Stimulated activated CD4-positive, alpha-beta T cell treated with anti-CD3 and anti-CD28 coated beads, Interleukin-12 subunit alpha, Interleukin-12 subunit beta, amount 100 ng/mL, for 24 hours (primary cell): ENCODE measurements at regions not wholly inside any gene's neighbourhood (a gene's known extent, or its start where the extent isn't known, plus 50 kb on each side); places are given as distances from the start of the nearest gene placed in this dataset.

Source experiments
- DNase-seq, 2 experiments: peaks; one replicate each; pipeline ENCODE4 v3.0.0-alpha.2; 2020; ENCODE audit warnings: low read depth in 2 of 2

DNA sequence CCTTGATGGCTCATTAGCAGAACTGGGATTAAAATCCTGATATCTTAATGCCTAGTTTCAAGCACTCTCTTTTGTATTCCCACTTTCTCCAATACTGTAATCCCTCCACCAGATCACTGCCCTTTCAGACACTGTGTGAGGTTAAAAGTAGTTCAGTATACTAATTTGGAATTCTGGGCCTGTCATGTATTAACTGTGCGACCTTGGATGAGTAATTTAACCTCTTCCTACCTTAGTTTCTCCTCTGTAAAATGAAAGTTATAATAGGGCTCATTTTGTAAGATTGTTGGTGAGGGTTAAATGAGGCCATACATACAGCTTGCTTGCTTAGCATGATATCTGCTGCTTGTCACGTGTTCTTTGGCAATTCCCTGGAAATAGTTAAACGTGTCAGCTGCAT is 207.3 kb upstream of the HS3ST1 start:
- no peak for DNase-seq

DNA sequence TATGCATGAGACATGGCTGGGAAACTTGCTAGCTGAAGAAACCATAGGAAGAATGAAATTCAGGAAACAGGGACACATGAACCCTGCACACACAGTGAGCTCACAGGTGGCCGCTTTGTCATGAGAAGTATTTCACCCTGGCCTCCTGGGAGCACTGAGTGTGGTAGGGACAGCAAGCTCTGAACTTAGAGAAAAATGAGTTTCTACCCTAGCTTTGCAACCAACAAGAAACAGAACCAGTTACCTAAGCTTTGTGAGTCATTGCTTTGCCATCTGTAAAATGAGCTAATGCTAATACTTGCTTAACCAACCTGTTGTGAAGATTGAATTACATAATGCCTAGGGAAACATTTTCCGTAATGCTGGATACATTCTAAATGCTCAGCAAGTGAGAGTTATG is 206.6 kb upstream of the HS3ST1 start:
- DNase-seq, result no peak

DNA sequence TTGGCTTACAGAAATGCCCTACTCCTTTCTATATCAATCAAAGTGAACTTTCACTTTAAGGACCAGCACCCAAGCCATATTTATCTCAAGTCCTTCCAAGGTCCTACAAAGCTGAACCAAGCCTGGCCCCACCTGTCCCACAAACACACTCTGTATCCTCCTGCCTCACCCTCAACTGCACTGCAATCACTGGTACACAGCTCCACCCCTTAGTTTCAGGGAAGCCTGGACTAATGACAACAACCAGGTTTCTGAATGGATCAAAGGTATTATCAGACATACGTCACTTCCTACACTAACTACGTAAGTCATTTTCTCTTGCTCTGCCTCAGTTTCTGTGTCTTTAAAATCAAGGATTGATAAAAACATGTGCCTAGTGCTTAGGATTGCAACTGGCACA is 205.6 kb upstream of the HS3ST1 start:
- DNase-seq, result no peak

DNA sequence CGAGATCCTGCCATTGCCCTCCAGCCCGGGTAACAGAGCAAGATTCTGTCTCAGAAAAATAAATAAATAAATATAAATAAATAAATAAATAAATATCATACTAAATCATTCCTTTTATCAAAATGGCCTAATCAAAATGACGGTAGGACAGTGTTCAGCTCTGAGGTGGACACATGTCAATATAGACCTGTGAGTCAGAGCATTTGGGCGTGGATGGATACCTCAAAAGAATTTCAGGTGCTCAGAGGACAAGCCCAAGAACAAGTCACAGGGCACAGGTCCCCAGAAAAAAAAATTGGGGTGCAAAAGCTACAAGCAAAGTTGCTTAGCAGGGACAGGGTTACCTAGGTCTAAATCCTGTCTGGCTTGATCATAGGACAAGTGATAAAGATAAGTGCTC is 204.7 kb upstream of the HS3ST1 start:
- DNase-seq, result no peak

DNA sequence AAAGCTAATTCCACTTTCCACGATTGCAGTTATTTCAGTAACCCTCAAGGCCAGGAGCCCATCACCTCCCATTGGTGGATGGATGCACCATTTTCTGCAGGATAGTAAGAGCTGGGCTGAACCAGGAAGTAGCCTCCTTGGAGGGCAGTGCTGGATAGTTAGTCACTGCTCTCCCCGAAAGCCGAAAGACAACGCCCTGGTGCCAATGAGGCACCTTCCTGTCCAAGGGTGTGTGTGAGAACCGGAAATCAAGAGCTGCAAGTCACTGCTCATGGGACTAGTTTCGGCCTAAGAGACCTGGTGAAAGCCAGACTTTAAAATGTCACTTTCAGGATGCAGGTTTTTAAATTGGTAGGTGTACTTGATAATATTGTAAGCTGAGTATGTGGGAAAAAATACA is 203.8 kb upstream of the HS3ST1 start:
- no peak for DNase-seq

DNA sequence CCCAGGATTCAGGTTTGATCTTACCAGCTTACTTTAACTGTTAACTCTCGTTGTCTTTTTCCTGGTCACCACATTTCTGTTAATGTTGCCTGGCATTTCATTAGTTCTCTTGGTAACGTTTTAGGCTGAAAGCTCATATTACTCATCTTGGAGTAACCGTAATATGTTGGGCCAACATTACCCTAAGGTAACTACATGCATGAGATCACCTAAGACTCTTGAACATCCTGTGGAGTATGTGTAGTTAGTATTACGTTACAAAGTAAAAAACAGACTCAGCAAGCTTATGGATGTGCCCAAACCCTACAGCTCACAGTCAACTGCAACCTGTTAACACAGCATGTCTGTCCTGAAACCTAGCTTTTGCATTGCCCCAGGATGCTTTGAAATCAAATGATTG is 203.3 kb upstream of the HS3ST1 start:
- no peak for DNase-seq

DNA sequence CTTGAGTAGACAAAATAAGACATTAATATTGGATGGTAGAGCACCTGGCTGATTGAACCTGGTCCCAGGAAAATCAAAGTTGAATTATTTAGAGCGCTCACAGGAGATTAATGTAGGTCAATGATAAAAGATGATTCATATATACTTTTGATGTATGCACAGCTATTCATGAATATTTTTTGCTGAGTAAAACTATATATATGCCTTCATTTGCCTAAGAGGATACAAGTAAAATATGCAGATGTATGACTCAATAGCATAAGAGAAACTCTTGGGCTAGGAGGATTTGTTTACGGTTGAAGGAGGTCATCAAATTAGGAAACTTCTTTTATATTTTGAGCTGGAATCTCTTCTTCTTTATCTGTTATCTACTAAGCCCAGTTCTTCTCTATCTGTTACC is 202.7 kb upstream of the HS3ST1 start:
- DNase-seq, result no peak

DNA sequence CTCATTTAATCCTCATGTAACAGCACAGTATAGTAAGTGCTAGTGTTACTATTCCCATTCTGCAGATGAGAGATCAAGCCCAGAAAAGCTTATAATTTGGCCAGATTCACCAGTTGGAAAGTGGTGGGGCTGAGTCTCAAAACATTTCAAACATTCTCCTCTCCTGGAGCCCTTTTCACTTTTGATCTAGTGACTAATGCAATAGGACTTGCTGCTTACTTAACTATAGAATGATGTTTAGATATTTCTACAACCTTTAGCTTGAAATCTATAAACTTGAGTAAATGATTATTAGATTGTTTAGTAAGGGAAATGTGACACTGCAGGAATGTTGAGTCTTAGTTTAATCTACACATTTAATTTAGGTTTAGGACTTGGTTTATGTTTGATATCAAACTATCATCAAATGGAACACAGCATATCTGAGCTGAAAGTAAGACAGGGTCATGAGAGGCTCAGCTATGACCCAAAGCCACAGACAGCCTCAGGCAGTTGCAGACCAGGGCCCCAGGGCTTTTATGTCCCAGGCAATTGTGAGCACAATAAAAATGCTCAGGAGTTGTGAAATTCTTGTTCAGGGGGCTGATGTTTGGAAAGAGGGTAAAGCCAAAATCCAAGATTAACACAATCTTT is 199.5 kb upstream of the HS3ST1 start:
- no peak for DNase-seq

DNA sequence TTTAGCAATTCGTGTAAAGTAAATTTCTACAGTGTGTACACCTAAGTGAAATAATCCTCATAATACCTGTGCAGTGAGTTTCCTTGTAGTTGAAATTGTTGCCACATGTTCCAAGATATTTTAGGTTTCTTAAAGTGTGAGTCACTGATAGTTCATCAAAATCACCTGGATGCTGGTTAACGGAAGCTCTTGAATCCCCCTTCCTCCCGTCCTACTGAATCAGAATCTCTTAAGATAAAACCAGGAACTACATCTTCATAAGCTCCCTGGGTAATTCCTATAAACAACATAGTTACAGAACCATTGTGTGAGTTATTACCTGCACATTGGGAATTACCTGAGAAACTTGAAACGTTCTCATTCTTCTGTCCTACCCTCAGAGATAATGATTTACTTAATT is 197.4 kb upstream of the HS3ST1 start:
- DNase-seq, result no peak

DNA sequence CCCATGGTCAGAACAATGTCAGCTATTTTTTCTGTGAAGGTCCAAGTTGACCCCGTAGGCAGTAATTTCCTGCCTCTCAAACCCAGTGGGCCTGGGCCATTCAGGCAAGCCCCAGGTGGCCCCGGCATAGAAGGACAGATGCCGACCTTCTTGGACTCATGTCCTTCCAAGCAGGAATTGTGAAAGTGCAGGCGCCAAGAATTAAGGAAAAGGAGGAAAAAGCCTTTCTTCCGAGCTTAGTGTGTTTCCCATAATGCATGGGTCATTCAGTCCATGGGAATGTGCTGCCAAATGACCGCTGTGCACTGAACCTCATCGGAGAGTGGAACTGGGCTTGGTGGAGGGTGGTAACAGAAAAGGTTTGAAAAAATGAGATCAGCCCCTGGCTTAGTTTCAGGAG is 196.5 kb upstream of the HS3ST1 start:
- no peak for DNase-seq

DNA sequence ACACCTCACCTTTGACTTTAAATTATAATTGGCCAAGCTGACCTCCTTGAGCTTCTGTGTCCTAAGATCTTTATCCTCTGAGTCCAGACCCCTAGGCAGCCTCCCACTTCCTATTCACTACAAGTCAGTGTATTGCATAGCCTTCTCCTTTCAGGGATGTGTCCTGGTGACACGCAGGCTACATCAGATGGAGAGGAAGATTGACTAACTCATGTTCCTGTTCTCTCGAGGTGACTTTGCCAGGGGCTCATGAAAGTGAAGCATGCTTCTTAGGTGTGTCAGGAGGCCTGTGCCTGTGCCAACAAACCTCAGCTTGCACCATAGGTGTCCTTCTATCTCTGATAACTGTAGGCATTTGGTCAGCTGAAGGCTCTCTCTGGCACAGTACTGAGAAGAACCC is 195.7 kb upstream of the HS3ST1 start:
- no peak for DNase-seq

DNA sequence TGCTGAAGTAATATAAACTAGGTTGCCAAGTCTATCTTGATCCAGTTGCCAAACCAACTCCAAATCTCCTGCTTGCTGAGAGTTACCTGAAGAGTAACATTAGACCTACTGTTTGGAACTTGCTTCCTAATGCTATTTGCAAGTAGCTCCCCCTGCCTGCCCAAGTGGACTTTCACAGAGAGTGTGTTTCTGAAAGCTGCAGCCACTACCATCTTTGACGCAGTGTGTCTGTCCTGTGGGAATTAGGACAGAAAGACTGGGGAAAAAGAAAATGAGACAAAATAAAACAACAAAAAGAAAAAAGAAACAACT is 195.0 kb upstream of the HS3ST1 start:
- no peak for DNase-seq

DNA sequence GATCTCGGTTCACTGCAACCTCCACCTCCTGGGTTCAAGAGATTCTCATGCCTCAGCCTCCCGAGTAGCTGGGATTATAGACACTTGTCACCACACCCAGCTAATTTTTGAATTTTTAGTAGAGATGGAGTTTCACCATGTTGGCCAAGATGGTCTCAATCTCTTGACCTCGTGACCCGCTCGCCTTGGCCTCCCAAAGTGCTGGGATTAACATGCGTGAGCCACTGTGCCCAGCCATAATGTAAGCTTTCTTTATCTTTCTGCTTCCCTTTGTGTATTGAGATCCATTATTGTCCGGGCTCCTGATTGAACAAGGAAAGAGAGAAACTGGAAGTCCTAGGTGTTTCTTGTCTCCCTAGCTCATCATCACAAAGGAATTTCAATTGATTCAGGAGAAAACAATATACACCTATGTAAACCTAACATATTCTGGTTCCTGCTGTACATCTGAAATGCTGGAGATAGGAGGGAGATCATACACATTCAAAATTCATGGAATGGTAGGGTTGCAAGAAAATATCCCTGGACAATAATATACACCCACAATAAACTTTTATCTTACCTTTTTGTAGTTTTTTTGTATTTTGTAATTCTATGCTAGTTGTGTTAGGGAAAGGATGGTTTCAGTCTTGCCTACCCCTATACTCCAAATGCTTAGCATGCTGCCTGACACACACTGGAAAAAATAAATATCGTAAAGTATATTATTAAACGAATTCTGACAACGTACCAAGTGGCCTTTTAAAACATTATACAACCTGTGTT is 194.4 kb upstream of the HS3ST1 start:
- no peak for DNase-seq

DNA sequence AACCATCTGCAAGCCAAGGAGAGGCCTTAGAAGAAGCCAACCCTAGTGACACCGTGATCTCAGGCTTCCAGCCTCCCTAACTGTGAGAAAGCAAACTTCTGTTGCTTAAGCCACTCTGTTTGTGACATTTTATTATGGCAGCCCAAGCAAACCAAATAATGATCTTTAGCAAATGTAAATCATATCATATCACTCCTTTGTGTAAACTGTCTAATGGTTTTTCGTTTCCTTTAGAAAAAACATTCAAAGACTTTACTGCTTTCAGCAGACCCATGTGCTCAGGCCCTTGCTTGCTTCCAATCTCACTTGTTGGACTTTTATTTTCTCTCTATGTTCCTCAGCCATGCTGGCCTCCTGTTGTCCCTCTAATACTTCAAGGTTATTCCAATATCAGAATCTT is 192.2 kb upstream of the HS3ST1 start:
- no peak for DNase-seq

DNA sequence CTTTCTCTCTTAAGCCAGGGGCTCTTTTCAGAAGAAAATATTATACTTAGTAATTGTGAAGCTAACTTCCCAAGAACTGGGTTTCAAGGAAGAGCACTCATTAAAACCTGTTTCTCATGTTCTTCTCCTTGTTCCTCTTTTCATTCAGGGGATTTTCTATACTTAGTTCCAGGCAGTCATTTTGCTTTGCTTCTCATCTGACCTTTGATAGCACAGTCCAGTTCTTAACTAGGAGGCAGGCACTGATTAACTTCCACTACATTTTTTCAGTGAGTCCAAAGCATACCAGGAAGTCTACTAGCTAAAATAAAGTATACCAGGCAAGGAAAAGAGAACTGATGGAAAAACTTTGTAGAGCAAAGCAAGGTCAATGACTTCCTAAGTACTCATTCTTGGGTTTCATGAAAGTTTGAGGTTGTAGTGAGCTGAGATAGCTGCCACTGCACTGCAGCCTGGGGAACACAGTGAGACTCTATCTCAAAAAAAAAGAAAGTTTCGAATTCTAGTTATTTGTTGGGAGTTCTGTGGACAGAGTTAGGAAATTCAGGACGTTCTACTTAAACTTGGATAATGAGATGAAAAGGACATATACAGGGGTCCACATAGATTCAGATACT is 190.1 kb upstream of the HS3ST1 start:
- no peak for DNase-seq

DNA sequence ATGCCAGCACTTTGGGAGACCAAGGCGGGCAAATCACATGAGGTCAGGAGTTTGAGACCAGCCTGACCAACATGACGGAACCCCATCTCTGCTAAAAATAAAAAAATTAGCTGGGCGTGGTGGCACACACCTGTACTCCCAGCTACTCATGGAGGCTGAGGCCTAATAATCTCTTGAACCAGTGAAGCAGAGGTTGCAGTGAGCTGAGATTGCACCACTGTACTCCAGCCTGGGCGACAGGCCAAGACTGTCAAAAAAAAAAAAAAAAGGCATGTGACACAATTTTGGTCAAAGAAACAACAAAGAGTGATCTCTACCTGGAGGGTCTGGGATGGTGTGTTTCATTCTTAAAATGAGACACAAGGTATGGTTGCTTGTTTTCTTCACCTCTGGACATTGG is 188.2 kb upstream of the HS3ST1 start:
- DNase-seq, result no peak

DNA sequence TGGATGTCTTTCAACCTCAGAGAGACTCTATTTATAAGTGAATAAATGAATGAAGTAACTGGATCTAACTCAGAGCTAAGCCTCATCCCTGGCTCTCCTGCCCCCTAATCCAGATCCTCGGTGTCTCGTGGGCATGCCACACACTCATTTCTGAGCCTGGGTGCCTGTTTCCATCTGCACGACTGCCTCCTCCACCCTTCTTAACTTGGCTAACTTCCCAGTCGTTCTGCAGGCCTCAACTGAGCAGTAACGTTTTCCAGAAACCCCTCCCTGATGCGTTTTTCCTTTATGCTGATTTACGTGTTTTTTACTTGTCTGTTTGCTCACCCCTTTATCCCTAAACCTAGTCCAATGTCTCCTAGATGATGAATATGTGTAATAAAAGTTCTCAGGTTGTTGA is 186.9 kb upstream of the HS3ST1 start:
- DNase-seq, result no peak

DNA sequence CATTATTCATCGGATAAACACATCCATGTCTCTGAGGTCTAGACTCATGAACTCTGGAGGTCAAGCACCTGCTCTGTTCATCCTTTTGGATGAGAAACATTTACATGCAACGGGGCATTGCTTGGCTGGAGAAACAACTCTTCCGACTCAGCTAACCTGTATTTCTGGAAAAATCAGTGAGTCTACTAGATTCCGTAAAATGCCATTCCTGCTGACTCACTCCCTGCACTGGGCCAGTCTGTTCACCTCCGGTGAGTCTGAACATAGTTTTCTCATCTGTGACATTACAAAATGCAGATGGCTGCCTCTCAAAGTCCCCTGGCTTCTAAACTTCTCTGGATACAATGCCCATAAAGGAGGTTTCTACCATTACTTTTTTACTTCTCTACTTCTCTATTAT is 185.7 kb upstream of the HS3ST1 start:
- no peak for DNase-seq

DNA sequence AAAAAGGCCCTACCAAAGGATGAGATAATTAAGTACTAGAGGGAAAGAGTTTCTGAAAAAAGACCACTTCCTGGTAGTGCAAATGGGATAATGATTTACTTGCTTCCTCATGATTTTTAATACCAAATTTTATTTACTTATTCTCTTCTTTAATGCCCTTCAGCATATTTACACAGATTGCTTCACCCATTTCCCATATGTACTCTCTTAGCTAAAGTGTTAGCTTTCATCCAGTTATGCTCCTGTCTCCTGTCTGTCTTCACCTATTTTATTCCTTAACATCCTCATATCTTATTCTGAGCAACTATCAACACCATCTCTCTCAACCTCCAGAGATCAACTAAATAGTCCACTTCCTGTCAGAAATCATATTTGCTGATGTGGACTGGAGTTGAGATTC is 183.2 kb upstream of the HS3ST1 start:
- no peak for DNase-seq

DNA sequence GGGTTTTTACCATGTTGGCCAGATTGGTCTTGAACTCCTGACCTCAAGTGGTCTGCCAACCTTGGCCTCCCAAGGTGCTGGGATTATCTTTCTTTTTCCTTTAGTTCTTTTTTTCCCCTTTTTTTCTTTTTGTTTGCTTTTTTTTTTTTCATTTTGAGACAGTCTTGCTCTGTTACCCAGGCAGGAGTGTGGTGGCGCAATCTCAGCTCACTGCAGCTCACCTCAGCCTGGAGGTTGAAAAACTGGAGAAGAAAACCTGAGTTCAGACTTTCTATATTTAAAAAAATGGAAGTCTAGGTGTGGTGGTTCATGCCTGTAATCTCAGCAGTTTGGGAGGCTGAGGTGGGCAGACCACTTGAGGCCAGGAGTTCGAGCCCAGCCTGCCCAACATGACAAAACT is 181.1 kb upstream of the HS3ST1 start:
- no peak for DNase-seq

DNA sequence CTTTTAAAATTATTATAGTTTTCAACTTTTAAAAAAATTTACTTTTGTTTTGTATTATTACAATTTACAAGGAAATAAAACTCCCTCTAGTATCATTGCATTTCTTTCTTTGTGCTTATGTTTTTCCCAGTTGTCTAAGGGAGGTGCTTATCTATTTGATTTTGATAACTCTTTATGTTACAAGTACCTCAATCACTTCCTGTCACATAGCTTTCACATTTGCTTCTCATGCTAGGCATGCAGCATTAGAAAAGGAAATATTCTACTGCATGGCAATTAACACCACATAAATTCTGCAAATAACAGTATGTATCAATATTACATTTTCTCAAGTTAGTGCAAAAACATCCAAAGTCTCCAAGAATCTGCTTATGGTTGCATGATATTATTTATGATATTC is 180.3 kb upstream of the HS3ST1 start:
- no peak for DNase-seq

DNA sequence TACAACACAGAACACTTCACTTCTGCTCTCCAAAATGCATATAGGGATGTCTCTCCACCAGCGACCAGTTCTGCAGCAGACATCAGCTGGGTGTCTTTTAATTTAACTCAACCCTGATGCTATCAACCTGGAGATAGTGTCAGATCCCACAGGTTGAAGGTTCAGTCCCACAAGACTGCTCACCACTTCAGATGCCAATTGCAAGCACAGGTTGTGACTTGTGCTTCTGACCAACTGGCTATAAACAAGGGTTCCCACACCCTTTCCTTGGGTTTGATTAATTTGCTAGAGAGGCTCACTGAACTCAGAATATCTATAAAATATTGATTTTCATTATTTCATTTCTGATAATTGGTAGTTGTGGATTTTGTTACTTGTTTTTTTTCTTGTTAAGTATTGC is 177.4 kb upstream of the HS3ST1 start:
- no peak for DNase-seq

DNA sequence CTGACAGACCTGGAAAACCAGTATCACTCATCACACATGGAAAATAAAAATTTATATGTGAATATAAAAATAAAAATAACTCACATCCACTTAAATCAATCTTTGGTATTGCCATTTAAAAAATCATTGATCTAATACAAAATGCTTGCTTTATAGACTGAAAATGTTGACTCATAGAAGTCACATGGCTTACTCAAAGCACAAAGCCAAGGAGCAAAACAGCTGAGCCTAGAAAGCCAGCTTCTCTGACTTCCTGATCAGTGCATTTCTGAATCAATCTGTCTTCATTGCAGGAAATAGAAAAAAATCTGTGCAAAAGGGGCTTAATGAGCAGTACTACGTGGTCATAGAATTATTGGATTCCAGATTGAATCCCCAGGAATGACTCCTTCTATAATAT is 176.9 kb upstream of the HS3ST1 start:
- DNase-seq, result no peak

DNA sequence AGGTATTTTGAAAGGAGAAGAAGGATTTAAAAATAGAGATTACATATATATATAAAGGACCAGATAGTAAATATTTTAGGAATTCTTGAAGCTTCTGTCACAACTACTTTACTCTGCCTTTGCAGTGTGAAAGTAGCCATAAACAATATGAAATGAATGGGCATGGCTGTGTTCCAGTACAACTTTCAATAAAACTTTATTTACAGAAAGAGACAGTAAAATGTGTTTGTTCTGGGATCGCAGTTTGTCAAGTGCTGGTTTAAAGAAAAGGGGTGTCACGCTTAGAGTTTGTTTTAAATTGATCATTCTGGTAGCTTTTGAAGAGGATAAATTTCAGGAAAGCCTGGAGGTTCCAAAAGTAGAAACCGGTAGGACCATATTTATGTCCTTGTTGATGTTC is 176.1 kb upstream of the HS3ST1 start:
- DNase-seq, result no peak
